GM18511 (cell line): ENCODE measurements at regions not wholly inside any gene's neighbourhood (a gene's known extent, or its start where the extent isn't known, plus 50 kb on each side); places are given as distances from the start of the nearest gene placed in this dataset.
"Not testable (repeated sequence)": the region's sequence is repeated elsewhere in the genome, so short reads cannot be mapped to it uniquely, and the experiment has no call there.

Experiments
- ATAC-seq: cut with Tn5 transposase; IDR thresholded peaks from one replicate; pipeline ENCODE4 v1.9.1; 2021; ENCODE audit warnings: mild to moderate bottlenecking, moderate library complexity; ENCODE audit not compliant: unreplicated experiment

- no peak for ATAC-seq
Measured at GRCh38 chr5:89069591-89069990, 186.6 kb upstream of the MEF2C start.

GRCh38 chr5:89067362-89067761, 184.4 kb upstream of the MEF2C start:
- ATAC-seq, result no peak

GRCh38 chr5:89065919-89066318, 182.9 kb upstream of the MEF2C start:
- peak; percentile 94 for ATAC-seq

GRCh38 chr5:89064736-89065135, 181.8 kb upstream of the MEF2C start:
- ATAC-seq, result no peak

- peak; percentile 61 for ATAC-seq
Measured at GRCh38 chr5:89064054-89064453, 181.1 kb upstream of the MEF2C start.

- no peak for ATAC-seq
Measured at GRCh38 chr5:89060768-89061167, 177.8 kb upstream of the MEF2C start.

GRCh38 chr5:89059274-89059673, 176.3 kb upstream of the MEF2C start:
- no peak for ATAC-seq

- no peak for ATAC-seq
Measured at GRCh38 chr5:89055695-89056085, 172.7 kb upstream of the MEF2C start.

GRCh38 chr5:89055015-89055694, 172.2 kb upstream of the MEF2C start:
- no peak for ATAC-seq

GRCh38 chr5:89053547-89053946, 170.6 kb upstream of the MEF2C start:
- ATAC-seq, result no peak

- not testable (repeated sequence) for ATAC-seq
Measured at GRCh38 chr5:89050062-89050461, 167.1 kb upstream of the MEF2C start.

GRCh38 chr5:89047571-89047970, 164.6 kb upstream of the MEF2C start:
- ATAC-seq, result no peak

- ATAC-seq, result no peak
Measured at GRCh38 chr5:89045216-89045615, 162.2 kb upstream of the MEF2C start.

GRCh38 chr5:89044674-89045200, 161.8 kb upstream of the MEF2C start:
- no peak for ATAC-seq

- peak; percentile 88 for ATAC-seq
Measured at GRCh38 chr5:89043676-89044075, 160.7 kb upstream of the MEF2C start.

- no peak for ATAC-seq
Measured at GRCh38 chr5:89042746-89043145, 159.8 kb upstream of the MEF2C start.

- ATAC-seq, result no peak
Measured at GRCh38 chr5:89041976-89042375, 159.0 kb upstream of the MEF2C start.

- ATAC-seq, result no peak
Measured at GRCh38 chr5:89041249-89041779, 158.3 kb upstream of the MEF2C start.

- ATAC-seq, result no peak
Measured at GRCh38 chr5:89036704-89037489, 153.9 kb upstream of the MEF2C start.

- ATAC-seq, result no peak
Measured at GRCh38 chr5:89036166-89036565, 153.2 kb upstream of the MEF2C start.

- ATAC-seq, result peak; percentile 82
Measured at GRCh38 chr5:89034588-89034987, 151.6 kb upstream of the MEF2C start.

GRCh38 chr5:89030798-89031197, 147.8 kb upstream of the MEF2C start:
- ATAC-seq, result no peak
